ENCODE measurements at regions not wholly inside any gene's neighbourhood (a gene's known extent, or its start where the extent isn't known, plus 50 kb on each side); places are given as distances from the start of the nearest gene placed in this dataset.

GRCh38 chr2:116440104-116440653, 1374.3 kb upstream of the DDX18 start:
- no peak for TF ChIP-seq CTCF (IDR thresholded peaks at IDR 0.05; ENCODE audit: insufficient read depth, missing control alignments)
- FAIRE-seq (no peak), DNase-seq (ENCODE audit: insufficient read length, low spot score) (no peak)

DNA sequence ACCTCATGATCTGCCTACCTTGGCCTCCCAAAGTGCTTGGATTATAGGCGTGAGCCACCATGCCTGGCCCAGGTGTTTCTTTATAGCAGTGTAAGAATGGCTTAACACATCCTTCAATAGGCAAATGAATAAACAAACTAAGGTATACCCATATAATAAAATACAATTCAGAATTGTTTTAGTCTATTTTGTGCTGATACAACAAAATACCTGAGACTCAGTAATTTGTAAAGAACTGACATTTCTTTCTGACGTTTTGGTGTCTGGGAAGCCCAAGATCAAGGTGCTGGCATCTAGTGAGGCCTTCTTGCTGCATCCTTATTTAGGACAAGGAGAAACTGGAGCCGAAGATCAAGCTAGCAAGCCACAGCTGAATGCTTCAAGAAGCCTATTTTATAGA, 1372.1 kb upstream of the DDX18 start:
- no peak for TF ChIP-seq CTCF (IDR thresholded peaks at IDR 0.05; ENCODE audit: insufficient read depth, missing control alignments)
- no peak for FAIRE-seq
- no peak for DNase-seq (ENCODE audit: insufficient read length, low spot score)

DNA sequence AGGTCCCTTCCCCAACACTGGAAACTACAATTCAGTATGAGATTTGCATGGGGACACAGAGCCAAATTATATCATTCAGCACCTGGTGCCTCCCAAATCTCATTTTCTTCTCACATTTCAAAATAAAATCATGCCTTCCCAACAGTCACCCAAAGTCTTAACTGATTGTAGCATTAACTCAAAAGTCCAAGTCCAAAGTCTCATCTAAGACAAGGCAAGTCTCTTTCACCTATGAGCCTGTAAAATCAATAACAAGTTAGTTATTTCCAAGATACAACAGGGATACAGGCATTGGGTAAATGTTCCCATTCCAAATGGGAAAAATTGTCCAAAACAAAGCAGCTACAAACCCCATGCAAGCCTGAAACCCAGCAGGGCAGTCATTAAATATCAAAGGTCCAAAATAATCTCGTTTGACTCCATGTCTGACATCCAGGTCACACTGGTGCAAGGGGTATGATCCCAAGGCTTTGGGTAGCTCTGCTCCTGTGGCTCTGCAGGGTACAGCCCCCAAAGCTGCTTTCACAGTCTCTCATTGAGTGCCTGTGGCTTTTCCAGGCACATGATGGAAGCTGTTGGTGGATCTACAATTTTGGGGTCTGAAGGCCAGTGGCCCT, 1370.1 kb upstream of the DDX18 start:
- no peak for TF ChIP-seq CTCF (IDR thresholded peaks at IDR 0.05; ENCODE audit: insufficient read depth, missing control alignments)
- DNase-seq (ENCODE audit: insufficient read length, low spot score) (no peak), FAIRE-seq (no peak)

DNA sequence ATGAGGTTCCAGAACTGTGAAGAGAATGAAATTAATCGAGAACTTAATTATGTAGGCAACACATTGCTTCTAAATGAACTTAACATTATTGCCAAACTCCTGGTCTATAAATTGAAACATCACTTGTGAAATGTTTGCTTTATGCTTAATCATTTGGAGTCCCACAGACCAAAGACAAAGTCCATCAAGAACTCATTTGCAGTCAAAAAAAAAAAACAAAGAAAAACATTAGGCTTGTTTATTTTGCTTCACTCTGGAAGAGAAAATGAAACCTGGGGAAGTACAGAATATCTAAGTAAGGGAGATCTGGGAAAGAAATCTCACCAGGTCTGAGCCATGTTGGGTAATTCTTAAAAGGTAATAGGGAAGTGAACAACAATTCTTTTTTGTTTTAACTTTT, 1363.5 kb upstream of the DDX18 start:
- TF ChIP-seq CTCF (IDR thresholded peaks at IDR 0.05; ENCODE audit: insufficient read depth, missing control alignments), result no peak
- FAIRE-seq (no peak), DNase-seq (ENCODE audit: insufficient read length, low spot score) (no peak)

GRCh38 chr2:116452651-116453050, 1361.8 kb upstream of the DDX18 start:
- FAIRE-seq, result no peak
- no peak for TF ChIP-seq CTCF (IDR thresholded peaks at IDR 0.05; ENCODE audit: insufficient read depth, missing control alignments)
- no peak for DNase-seq (ENCODE audit: insufficient read length, low spot score)

DNA sequence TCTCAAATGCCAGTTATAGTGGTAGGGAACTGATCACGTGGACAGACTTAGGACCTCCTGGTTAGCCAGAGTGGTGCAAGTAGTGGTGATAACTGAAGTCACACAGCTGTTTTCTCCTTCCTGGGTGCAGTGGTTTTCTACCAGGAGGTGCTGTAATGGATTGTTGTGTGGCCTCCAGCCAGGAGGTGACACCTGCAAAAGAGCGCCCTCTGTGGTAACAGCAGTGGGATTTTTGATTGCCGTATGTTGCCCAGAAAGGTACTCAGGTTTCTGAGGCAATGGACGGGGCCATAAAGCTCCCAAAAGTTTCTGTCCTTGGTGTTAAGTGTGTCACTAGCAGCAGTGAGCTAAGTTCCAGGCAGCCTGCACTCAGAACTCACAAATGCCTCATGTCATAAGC, 1358.1 kb upstream of the DDX18 start:
- no peak for DNase-seq (ENCODE audit: insufficient read length, low spot score)
- FAIRE-seq, result no peak

More for the DNA sequence above, 1358.1 kb upstream of the DDX18 start:
- no peak for TF ChIP-seq CTCF (IDR thresholded peaks at IDR 0.05; ENCODE audit: insufficient read depth, missing control alignments)
